SHP77 treated with DMSO at 0.1 percent for 48 hours (cell line): ENCODE measurements at regions not wholly inside any gene's neighbourhood (a gene's known extent, or its start where the extent isn't known, plus 50 kb on each side); places are given as distances from the start of the nearest gene placed in this dataset.

Source experiments
- DNase-seq: peaks from one replicate; lab custom pipeline; 2025; lab: John Stamatoyannopoulos, UW

DNA sequence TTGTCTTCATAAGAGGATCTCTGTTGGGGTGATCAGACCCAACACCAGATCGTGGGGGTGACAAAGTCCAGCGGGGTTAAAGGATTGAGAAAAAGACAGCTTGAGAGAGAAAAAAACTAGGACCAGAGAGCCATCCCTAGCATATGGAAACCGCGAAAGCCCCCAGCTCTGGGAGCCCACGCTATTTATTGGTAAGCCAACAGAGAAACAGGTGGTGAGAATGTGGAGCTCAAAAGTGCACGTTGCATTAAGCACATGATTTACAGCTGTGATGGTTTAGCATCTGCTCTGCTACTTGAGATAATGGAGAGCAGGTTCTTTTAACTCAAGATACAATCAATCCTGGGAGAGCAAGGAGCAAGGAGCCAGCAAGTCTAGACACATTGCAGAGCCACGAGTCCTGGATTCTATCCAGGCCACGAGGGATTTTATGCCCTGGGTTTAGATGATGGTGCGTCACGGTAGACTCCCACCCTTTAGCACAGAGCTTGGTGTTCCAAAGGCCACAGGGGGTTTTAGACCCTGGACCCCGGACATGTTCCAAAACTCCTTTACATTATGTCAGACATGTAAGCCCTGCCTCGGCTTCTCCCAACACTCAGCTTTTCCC lies 755.2 kb upstream of the SORCS1 start:
- no peak for DNase-seq

- DNase-seq = no peak
These were observed 753.7 kb upstream of the SORCS1 start for GRCh38 chr10:107918171-107918570.

DNA sequence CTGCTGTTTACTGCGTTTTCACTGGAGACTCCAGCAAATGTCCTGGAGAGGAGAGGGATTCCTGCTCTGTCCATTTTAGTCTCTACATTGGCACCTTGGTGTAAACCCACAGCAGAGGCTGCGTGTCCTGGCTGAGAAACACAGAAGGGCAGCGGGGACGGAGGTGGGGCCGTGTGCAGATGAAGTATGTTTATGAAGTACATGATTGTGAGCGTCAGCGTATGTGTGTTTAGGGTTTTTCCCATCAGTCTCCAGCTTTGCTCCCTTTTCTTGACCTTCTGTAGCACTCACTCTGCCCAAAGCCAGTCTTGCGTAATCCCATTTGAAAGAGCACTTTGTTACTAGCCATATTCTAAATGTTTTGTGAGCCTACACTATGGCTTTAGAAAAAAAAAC lies 750.7 kb upstream of the SORCS1 start:
- DNase-seq = no peak

GRCh38 chr10:107914450-107915214 lies 750.1 kb upstream of the SORCS1 start:
- no peak for DNase-seq

DNA sequence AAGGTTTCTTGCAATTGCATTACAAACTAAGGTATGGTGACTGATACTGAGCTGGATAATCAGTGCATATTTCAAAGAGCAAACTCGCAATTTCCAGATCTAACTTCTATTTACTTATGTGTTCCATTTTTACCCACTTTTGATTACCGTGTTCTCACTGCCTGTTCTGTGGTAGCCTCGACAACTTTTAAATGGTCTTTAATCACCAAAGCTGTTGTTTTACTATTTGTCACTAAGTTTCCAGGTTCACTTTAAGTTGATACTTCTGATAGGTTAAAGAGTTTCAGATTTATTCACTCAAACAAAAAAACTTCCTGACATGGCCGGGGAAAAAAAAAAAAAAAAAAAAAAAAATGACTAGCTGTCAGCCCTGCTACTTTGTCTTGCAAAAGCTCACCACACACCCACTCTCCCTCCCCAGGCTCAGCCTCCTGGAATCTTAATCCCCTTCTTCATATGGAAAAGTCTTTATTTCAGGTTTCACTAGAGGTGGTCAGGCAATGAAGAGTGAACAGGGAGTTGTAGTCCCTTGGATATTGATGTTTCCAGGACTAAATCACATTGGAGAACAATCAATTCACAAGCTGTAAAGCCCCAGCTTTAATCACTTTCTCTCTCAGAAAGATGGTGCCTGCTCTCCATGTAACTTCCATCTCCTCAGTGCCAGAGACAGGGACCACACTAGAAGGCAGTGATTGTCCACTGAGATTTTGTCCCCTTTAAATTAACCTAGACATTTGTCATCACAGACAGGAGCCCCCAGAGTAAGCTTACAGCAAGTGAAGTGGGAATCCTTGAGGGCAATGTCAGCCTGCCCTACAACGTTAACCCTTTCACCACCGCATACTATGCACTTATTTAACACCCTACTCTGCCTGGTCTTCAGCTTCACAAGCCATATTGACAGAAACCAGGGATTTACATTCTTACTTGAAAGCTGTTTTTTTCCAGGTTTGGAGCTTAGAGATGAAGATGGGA lies 749.1 kb upstream of the SORCS1 start:
- DNase-seq = no peak

DNA sequence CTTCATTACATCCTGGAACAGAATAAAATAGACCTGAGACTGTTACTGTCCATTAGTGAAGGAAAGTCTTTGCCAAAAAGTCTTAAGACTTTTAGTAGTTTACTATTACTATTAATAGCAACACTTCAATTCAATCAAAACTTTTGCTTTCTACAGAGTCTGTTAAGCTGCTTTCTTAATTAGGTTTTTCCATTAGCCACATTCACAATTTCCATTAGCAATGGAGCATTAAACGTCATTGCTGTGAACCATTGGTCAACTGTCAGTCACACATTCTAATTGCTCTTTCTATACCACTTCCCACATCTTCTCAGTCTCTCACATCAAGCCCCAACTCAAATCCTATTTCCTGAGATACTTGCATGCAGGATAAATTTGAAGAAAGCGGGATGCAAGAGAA lies 736.6 kb upstream of the SORCS1 start:
- DNase-seq = no peak

GRCh38 chr10:107900131-107900530 lies 735.6 kb upstream of the SORCS1 start:
- no peak for DNase-seq

DNA sequence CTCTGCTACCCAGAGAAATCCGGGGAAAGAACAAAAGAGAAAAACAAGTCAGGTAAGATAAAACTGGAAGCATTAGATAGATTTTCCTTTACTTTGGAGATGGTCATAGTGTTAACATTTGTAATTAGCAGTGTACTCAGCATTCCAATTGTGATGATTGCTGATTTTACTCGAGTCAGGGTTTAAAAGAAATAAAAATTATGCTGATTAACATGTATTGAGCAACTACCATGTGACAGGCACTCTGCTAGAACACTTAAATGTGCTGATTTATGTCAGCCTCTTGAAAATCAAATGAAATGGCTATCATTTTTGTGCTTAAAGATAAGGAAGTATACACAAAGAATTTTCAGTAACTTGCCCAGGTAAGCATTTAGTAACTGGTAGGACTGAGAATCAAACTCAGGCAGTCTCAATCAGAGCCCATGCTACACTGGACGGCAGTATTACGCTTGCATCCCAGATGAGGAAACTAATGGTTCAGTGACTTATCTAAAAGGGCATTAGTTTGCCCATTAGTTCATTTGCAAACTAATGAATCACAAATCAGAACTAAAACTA lies 735.1 kb upstream of the SORCS1 start:
- DNase-seq = no peak

GRCh38 chr10:107899075-107899474 lies 734.6 kb upstream of the SORCS1 start:
- no peak for DNase-seq

GRCh38 chr10:107898392-107898791 lies 733.9 kb upstream of the SORCS1 start:
- no peak for DNase-seq

- DNase-seq = no peak
These were observed 730.0 kb upstream of the SORCS1 start for GRCh38 chr10:107894516-107894915.

- DNase-seq = no peak
These were observed 724.6 kb upstream of the SORCS1 start for GRCh38 chr10:107889105-107889504.

DNA sequence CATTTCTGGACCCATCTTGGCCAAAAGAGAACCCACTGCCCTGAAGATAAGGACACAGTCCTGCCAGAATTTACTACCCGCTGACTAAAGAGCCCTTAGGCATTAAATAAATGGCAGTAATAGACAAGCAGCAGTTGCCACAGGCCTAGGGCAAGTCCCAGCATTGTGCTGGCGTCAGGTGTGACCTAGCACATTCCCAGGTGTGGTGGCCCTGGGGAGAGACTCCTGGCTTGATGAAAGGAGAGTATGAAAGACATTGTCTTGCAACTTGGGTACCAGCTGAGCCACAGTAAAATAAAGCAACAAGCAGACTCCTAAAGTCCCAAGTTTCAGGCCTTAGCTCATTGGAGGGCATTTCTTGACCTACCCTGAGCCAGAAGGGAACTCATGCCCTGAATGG lies 715.7 kb upstream of the SORCS1 start:
- DNase-seq = no peak

GRCh38 chr10:107873007-107873406 lies 708.5 kb upstream of the SORCS1 start:
- no peak for DNase-seq

DNA sequence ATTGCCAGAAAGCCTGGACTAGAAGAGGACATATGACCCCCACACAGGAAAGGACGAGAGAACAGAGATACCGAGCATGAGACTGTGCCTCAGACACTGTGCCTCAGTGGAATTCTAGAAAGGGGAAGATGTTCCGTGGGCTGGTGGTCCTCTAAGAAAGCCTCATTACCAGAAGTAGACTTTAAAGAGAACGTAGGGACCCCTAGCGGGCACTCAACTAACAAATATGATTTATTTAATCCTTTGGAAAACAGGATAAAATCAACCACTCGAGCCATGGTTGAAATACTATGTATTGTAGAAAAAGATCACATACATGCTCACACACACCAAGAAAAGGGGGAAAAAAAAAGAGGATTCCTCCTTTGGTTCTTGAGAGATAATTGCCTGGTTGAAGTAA lies 701.2 kb upstream of the SORCS1 start:
- DNase-seq = no peak

GRCh38 chr10:107859065-107859464 lies 694.6 kb upstream of the SORCS1 start:
- DNase-seq = no peak

DNA sequence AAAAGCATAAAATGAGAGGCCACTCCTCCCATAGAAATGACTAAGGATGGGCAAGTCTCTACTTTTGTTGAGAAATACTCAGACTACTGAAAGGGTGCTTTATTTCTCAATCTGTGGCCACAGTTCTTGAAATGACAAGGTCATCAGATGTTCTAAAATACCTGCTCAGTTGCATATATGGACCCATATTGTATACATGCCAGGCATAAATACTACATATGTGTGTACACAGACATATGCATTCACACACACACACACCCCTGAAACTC lies 691.5 kb upstream of the SORCS1 start:
- DNase-seq = no peak

- no peak for DNase-seq
These were observed 691.0 kb upstream of the SORCS1 start for GRCh38 chr10:107855301-107856046.

- DNase-seq = no peak
These were observed 684.3 kb upstream of the SORCS1 start for GRCh38 chr10:107848726-107849360.

GRCh38 chr10:107847620-107848019 lies 683.1 kb upstream of the SORCS1 start:
- DNase-seq = no peak

GRCh38 chr10:107834706-107835105 lies 670.2 kb upstream of the SORCS1 start:
- DNase-seq = no peak
